Activated CD4-positive, CD25-positive, alpha-beta regulatory T cell treated with anti-CD3 and anti-CD28 coated beads, Interleukin-2, amount 50 U/mL, for 72 hours (primary cell): ENCODE measurements at regions not wholly inside any gene's neighbourhood (a gene's known extent, or its start where the extent isn't known, plus 50 kb on each side); places are given as distances from the start of the nearest gene placed in this dataset.
"Not testable (repeated sequence)": the region's sequence is repeated elsewhere in the genome, so short reads cannot be mapped to it uniquely, and the experiment has no call there.

Experiments used
- DNase-seq: peaks from one replicate; pipeline ENCODE4 v3.0.0; 2021

DNA sequence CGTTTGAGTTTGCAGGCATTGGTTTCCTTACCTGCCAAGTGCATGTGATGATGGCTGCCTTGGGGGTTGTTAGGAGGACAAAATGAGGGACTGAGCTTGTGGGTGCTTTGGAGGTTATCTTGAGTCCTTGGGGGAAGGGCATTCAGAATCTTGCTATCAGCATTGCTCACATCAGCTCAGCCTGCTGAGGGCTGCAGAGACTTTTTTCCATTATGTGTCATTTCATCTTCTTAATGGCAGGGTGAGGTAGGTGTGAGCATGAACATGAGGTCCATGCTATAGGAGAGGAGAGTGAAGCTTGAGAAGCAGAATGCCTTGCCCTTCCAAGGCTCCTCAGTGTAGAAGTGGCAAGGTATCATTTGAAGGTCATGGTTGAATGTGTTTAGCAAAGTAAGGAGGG lies 112.3 kb downstream of the MIAT start:
- no peak for DNase-seq

- DNase-seq, result no peak
These were observed 113.2 kb downstream of the MIAT start for GRCh38 chr22:26770624-26771023.

- not testable (repeated sequence) for DNase-seq
These were observed 115.7 kb downstream of the MIAT start for GRCh38 chr22:26773054-26773453.

DNA sequence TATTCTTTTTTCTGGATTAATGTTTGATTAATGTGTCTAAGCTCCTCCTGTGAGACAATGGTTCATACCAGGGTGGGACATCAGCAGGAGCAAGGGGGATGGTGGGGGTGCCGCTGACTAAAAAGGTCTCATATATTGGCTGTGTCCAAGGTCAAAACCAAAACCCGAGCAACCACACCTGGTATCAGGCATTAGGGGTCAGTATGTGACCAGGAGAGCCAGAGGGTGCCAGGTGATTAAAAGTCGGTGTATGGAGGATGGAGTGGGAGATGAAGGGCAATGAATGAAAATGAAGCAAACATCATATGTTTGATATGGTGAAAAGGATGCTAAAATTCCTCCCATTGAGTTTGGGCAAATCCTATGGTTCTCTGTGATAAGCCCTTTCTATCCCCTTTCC lies 118.0 kb downstream of the MIAT start:
- DNase-seq, result no peak

GRCh38 chr22:26777156-26777801 lies 119.9 kb downstream of the MIAT start:
- no peak for DNase-seq

GRCh38 chr22:26778372-26778771 lies 121.0 kb downstream of the MIAT start:
- DNase-seq, result no peak

GRCh38 chr22:26779108-26779507 lies 121.7 kb downstream of the MIAT start:
- no peak for DNase-seq

DNA sequence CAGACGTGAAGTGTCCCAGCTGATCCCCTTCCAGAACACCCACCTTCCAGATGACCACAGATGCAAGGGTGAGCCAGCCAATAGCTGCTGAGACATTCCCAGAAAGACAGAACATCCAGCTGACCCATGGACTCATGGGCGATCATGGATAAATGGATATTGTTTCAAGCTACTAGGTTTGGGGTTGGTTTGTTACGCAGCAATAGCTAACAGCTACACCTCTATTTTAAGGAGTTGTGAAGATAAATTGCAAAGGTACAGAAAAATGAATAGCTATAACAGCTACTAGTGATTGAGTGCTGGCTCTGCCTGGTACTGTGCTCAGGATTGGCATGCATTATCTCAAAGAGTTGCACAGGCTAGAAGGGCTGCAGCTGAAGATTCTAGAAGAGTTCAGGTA lies 122.5 kb downstream of the MIAT start:
- DNase-seq, result no peak

GRCh38 chr22:26780521-26780920 lies 123.1 kb downstream of the MIAT start:
- no peak for DNase-seq

DNA sequence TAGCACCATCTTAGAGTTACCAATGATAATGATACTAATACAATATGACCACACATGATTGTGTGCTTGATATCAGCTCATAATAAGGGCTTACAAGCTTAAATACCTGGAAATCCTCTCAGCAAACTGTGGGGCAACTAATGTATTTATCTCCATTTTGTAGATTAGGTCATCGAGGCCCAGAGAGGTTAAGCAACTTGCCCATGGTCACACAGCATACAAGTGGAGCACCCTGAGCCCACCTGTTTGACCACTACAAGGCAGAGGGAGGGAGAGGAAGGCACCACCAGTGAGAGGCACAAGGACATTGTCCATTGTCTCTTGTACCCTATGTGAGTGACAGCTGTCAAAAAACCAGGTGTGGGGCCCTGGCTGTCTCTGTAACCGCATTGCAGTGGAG lies 123.7 kb downstream of the MIAT start:
- DNase-seq, result no peak

DNA sequence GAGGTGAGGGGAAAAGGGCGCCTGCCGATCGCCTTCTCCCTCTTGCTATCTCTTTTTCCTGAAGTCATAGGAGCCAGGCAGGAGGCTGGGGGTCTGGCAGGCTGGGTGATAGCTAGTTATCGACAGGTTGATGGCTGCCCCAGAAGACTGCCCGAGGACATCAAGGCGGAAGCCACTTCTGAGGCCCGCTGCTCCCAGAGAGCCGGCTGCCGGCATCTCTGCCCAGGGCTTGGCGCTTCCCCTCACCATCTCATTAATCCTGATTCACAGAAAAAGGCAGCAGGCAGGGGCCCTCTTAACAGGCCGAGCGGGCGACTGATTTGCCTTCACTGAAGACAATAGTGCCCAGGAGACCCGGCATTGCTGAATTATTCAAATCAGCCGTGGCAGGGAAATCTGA lies 124.2 kb downstream of the MIAT start:
- no peak for DNase-seq

DNA sequence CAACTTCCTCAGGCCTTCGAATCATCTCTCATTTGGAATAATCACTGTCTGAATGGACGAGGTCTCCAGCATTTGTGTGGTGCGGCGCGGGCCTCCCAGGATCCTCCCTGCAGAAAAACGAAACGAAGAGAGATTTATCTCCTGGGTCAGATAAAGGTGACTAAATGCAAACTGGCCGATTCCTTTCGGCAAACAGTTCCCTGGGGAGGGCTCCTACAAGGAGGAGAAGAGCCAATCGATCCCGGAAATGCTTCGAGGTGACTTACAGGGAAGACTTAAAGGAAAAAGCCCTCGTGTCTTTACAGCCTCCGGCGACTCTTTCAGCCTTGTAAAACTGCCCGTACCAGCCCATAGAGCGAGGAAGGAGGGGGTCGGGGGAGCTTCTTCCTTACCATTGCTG lies 126.5 kb downstream of the MIAT start:
- DNase-seq, result no peak

DNA sequence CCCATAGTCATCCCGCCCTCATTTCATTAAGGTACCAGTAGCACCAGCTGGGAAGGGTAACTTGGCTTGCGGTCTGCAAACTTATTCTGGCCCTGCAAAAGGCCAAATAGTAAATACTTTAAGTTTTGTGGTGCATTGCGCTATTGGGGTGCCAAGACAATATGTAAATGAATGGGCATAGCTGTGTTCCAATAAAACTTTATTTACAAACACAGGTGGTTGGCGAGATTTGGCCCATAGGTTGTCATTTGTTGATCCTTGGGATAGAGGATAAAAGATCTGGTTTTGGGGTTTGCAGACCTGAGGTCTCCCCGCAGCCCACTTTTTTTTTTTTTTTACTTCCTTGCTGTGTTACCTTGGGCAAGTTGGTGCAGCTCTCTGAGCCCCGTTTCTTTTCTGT lies 127.4 kb downstream of the MIAT start:
- no peak for DNase-seq

DNA sequence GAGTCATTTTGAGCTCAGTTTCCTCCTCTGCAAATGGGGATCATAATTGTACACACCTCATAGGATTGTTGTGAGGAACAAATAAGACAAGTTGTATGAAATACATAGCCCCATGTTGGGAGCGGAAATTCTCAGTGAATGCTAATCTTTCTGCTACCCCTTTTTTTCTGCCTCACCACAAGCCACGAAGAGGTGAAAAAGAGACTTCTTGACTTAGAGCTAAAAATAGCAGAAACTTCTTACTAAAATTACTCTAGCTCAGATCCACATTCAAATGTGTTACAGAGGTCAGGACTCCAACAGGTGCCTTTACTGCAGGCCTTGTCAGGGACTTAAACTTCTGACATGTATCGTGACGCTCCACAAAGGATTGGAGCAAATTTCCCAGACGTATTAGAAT lies 128.5 kb downstream of the MIAT start:
- no peak for DNase-seq

GRCh38 chr22:26786398-26786797 lies 129.0 kb downstream of the MIAT start:
- DNase-seq, result no peak

DNA sequence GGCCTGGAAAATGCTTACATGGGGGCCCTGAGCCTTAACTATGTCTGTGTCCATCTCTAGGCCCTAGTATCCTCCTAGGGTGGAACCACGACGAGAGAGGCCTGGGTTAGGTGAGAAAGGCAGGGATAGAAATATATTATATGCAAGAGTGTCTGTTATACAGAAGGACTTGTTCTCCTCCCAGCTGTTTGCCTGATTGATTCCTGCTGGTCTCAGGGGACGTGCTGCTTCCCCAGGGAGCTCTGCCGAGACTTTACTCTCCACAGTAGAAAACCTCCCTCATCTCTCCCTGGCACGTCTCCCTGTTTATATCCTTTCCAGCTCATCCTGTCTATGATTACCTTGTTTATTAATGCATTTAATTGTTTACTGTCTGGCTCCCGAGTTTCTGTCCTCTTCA lies 132.6 kb downstream of the MIAT start:
- DNase-seq, result no peak

DNA sequence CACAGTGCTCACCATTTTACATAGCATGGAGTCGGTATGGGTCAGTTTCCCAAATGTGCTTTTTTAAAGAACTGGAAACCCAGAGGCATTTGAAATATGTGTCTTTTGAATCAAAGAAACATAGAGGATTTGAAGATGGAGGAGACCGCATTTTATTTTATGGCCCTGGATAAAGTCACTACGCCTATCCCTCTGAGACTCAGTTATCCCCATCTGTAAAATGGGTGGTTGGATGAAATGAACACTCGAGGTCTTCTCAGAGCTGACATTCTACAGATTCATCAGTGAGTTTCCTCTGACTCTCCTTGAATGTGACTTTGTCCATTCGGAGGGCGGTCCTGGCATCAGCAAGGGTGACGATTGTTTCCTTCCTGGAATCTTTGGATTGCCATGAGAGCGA lies 135.1 kb downstream of the MIAT start:
- DNase-seq, result no peak

DNA sequence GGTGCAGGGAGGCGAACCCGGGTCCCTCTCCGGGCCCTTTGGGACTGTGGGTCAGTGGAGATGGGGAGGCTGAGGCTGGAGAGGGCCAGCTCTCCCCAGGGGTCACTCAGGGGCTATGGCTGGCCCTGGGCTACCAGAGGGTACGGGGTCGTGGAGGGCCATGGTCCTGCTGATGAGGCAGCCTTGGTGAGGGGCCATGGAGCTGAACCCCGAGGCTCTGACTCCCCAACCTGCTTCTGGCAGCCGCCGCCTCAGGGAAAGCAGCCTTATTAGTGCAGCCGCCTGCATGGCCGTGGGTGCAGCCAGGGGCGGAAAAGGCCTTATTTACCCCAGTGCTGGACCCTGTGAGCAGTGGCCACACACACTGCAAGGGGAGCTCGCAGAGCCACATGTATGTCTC lies 139.4 kb downstream of the MIAT start:
- no peak for DNase-seq

DNA sequence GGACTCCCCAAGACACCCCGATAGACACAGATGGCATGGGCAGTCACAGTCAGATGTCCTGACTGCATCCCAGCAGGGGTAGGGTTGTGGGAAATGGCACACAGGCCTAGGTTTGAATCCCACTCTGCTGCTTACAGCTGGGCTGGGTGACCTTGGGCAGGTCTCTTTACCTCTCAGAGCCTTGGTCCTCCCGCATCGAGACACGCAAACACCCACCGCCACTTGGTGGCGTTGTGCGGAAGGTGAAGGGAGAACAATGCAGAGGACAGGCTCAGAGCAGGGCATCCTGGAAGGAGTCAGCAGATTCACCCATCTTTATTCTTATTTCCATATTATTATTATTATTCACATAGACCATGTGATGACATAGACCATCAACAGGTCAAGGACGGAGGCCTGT lies 140.5 kb downstream of the MIAT start:
- DNase-seq, result no peak

- DNase-seq, result no peak
These were observed 141.2 kb downstream of the MIAT start for GRCh38 chr22:26798462-26799065.

- no peak for DNase-seq
These were observed 143.5 kb downstream of the MIAT start for GRCh38 chr22:26800858-26801257.

- no peak for DNase-seq
These were observed 144.1 kb downstream of the MIAT start for GRCh38 chr22:26801449-26801848.

DNA sequence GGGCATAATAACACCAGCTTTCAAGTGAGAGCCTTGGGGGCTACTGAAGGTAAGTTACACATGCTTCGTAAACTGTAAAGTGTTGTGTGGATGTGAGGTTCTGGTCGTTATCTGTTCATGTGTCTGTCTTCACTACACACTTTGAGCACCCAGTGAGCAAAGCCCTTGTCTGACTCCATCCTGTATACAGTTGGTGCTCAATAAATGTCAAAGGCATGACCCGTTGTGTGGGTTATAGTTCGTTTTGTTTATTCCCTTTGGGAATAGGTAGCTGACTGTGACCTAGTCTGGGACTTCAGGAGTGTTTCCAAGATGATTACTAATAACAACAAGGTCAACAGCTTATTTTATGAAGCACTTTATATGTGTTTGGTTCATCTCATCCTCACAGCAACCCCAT lies 146.9 kb downstream of the MIAT start:
- DNase-seq, result no peak

DNA sequence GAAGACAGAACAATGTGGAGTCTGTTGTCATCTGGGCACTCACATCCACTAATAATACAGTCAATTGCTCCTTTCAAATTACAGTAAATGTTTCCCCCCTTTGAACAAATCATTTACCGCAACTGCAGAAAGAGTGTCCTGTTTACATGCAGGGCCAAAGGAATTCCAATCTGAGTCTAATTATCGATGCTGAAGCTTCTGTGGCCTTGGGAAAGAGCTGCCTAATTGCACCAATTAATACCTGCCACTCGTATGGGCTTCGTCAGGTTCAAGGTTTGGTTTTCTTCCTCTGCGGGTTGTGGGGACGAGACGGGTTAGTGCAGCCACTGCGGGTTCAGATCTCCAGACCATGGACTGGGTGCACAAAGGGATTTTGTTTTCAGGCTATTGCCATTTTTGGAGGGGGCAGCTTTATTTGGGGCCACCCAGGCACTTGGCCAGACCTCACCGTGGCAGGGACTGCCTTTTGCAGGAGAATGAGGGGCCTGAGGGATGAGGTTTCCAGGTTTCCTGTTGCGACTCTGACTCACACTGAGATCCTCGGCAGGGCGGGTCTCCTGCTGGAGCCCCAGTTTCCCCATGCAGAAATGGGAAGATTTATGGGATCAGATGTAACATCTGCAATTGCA lies 147.6 kb downstream of the MIAT start:
- DNase-seq, result no peak
